ENCODE measurements at regions not wholly inside any gene's neighbourhood (a gene's known extent, or its start where the extent isn't known, plus 50 kb on each side); places are given as distances from the start of the nearest gene placed in this dataset.

DNA sequence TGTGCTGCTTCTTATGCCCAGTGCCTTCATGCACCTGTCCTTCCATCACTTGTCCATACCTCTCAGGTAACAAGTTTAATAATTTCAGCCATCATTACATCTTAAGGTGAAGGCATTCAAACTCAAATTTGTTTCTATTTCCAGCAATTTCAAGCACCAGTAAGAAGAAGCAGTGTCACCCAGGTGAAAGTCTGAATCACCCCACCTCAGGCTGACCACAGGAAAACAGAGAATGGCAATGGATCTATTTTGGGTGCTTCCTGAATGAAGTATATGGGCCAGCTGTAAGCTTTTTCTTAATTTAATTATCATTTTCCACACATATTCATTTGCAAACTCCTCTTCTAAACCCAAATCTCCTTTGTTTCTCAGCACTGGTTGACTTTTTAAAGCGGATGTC, 372.7 kb upstream of the SOX11 start:
- TF ChIP-seq, protein P1, sequence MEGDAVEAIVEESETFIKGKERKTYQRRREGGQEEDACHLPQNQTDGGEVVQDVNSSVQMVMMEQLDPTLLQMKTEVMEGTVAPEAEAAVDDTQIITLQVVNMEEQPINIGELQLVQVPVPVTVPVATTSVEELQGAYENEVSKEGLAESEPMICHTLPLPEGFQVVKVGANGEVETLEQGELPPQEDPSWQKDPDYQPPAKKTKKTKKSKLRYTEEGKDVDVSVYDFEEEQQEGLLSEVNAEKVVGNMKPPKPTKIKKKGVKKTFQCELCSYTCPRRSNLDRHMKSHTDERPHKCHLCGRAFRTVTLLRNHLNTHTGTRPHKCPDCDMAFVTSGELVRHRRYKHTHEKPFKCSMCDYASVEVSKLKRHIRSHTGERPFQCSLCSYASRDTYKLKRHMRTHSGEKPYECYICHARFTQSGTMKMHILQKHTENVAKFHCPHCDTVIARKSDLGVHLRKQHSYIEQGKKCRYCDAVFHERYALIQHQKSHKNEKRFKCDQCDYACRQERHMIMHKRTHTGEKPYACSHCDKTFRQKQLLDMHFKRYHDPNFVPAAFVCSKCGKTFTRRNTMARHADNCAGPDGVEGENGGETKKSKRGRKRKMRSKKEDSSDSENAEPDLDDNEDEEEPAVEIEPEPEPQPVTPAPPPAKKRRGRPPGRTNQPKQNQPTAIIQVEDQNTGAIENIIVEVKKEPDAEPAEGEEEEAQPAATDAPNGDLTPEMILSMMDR (conservative IDR thresholded peaks at IDR 0.05; ENCODE audit: control insufficient read depth, insufficient read depth, low read depth, low read length) = no peak
- H3K4me3 ChIP-seq (ENCODE audit: control insufficient read depth, low read depth, low read length) = no peak overlapping the region
- no peak for DNase-seq (ENCODE audit: low read depth)

DNA sequence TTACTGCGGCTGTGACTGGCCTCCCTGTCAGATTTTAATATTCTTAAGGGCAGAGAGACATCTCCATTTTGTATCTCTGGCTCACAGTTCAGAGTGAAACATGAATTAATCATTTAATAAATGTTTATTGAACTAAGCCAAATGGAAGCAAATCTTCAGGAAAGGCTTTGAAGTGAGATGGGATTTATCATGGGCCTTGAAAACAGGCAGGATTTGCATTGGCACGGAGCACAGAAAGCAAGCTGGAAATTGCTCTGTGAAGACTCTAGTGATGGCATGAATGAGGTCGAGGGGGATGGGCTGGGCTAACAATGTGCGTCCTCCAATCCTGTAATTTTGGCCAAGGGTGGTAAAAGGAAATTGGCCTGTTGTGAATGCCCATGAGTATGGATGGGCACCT, 369.8 kb upstream of the SOX11 start:
- H3K4me3 ChIP-seq (ENCODE audit: control insufficient read depth, low read depth, low read length) = no peak overlapping the region
- no peak for DNase-seq (ENCODE audit: low read depth)
- TF ChIP-seq, protein P1 (conservative IDR thresholded peaks at IDR 0.05; ENCODE audit: control insufficient read depth, insufficient read depth, low read depth, low read length) = no peak

DNA sequence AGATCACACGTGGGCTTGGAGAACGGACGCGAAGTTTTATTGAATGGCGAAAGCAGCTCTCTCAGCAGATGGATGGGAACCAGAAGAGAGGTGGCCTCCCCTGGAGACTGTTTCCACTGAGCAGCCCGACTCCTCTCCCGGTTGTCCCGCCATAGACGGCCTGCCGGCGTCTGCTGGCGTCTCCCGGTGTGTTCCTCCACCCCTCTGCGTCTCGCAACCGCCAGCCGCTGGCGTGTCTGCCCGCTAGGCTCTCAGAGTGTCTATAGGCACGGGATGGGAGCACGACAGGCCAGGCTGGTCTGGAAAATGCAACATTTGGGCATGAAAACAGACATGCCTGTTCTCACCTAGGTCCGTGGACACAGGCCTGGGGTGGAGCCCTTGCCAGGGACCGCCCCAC, 366.7 kb upstream of the SOX11 start:
- H3K4me3 ChIP-seq (ENCODE audit: control insufficient read depth, low read depth, low read length) = no peak overlapping the region
- no peak for DNase-seq (ENCODE audit: low read depth)
- TF ChIP-seq, protein P1 (conservative IDR thresholded peaks at IDR 0.05; ENCODE audit: control insufficient read depth, insufficient read depth, low read depth, low read length) = no peak

DNA sequence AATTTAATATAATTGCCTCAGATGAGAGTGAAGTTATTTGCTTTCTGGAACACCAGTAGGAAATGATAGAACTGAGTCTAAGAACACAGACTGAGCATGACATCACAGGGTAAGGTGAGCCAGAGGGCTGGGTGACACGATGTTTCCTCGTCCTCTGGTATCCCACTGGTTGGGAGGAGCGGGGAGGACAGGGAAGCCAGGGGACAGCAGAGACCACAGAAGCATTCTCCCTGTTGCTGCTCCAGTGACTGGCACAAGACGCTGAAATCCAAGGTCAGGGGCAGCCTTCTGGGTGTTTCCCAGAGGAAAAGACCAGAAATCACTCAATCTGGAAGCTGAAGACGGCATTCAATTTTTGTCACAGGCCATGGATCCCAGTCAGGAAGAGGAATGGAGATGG, 363.4 kb upstream of the SOX11 start:
- H3K4me3 ChIP-seq (ENCODE audit: control insufficient read depth, low read depth, low read length) = no peak overlapping the region
- TF ChIP-seq, protein P1 (conservative IDR thresholded peaks at IDR 0.05; ENCODE audit: control insufficient read depth, insufficient read depth, low read depth, low read length) = no peak
- no peak for DNase-seq (ENCODE audit: low read depth)

DNA sequence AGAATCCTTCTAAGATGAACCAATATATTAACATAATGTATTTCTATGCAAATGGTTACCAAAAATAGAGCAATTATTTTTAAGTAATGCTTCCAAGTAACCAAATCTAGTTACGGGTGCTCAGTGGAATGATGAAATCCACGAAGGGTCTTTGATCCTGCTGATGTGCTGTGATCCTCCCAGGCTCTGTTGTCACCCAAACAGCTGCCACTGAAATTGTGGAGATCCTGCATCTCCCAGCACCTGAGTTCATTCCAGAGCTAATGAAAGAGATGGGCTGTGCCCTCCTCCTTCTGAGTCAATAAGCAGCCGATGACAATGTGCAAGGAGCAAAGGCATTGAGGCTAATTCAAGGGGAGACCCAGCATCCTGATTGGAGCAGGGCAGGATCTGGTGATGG, 362.4 kb upstream of the SOX11 start:
- no peak for DNase-seq (ENCODE audit: low read depth)
- TF ChIP-seq, protein P1 (conservative IDR thresholded peaks at IDR 0.05; ENCODE audit: control insufficient read depth, insufficient read depth, low read depth, low read length) = no peak
- H3K4me3 ChIP-seq (ENCODE audit: control insufficient read depth, low read depth, low read length) = no peak overlapping the region

DNA sequence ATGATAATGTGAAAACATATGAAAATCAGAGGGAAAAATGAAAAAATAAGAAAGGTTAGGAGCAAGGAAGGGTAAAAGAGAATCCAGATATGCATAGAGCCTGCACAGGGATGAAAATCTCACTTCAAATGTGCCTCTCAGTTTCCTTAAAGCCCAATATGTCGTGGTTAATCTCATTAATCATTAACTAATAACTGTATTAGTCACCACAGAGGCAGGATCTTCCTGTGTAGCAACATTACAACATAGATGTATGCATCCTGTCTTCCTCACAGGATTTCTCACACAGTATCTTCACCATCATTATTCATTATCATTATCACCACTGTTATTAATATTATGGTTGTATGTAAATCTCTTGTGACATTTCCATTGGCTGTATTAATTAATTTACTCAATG, 361.2 kb upstream of the SOX11 start:
- no peak overlapping the region for H3K4me3 ChIP-seq (ENCODE audit: control insufficient read depth, low read depth, low read length)
- TF ChIP-seq, protein P1 (conservative IDR thresholded peaks at IDR 0.05; ENCODE audit: control insufficient read depth, insufficient read depth, low read depth, low read length) = no peak
- DNase-seq (ENCODE audit: low read depth) = no peak

DNA sequence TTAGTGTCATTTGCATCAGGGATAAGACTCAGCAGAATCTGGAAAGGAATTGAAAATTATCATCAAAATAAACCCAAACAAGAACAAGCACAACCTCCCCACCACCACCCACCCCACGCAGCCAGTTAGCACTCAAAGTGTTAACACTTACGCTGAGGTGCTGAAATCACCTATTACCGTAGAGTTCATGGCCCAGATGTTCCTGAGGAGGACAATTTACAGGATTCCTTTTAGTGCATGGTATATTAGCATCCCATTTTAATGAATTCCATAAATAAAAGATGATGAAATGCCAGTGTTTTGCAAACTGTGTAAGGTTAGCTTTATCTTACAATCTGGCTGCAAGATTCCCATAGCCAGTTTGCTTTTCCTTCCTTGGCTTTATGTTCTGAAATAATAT, 359.3 kb upstream of the SOX11 start:
- TF ChIP-seq, protein P1 (conservative IDR thresholded peaks at IDR 0.05; ENCODE audit: control insufficient read depth, insufficient read depth, low read depth, low read length) = no peak
- no peak for DNase-seq (ENCODE audit: low read depth)

More for the DNA sequence above, 359.3 kb upstream of the SOX11 start:
- no peak overlapping the region for H3K4me3 ChIP-seq (ENCODE audit: control insufficient read depth, low read depth, low read length)
